Central memory CD8-positive, alpha-beta T cell (primary cell): ENCODE measurements at regions not wholly inside any gene's neighbourhood (a gene's known extent, or its start where the extent isn't known, plus 50 kb on each side); places are given as distances from the start of the nearest gene placed in this dataset.
"Not testable (repeated sequence)": the region's sequence is repeated elsewhere in the genome, so short reads cannot be mapped to it uniquely, and the experiment has no call there.

Source experiments
- ATAC-seq: fragments of 150-1000 bp; cut with Tn5 transposase; replicated peaks from 2 replicates; pipeline ENCODE4 v1.10.0; 2022; ENCODE audit warnings: mild to moderate bottlenecking, moderate FRiP score, moderate number of reproducible peaks; ENCODE audit not compliant: poor library complexity, severe bottlenecking; ENCODE audit errors: extremely low read depth
- DNase-seq, 2 donors: peaks; one replicate each; pipeline ENCODE4 v3.0.0; 2021; ENCODE audit warnings: low spot score in 2 of 2
- H3K27ac Mint-ChIP-seq: one replicate; pipeline ENCODE4 v1.8.0; 2022; ENCODE audit warnings: low read depth, mild to moderate bottlenecking, moderate library complexity, mixed read lengths
- H3K27me3 Mint-ChIP-seq: one replicate; pipeline ENCODE4 v1.8.0; 2022; ENCODE audit warnings: mixed read lengths
- H3K36me3 Mint-ChIP-seq: one replicate; pipeline ENCODE4 v1.8.0; 2022; ENCODE audit warnings: mild to moderate bottlenecking, moderate library complexity, mixed read lengths; ENCODE audit not compliant: insufficient read depth
- H3K4me1 Mint-ChIP-seq: one replicate; pipeline ENCODE4 v1.8.0; 2022; ENCODE audit warnings: mixed read lengths
- H3K4me3 Mint-ChIP-seq: one replicate; pipeline ENCODE4 v1.8.0; 2022; ENCODE audit warnings: mild to moderate bottlenecking, moderate library complexity, mixed read lengths
- H3K9me3 Mint-ChIP-seq: one replicate; pipeline ENCODE4 v1.8.0; 2022; ENCODE audit warnings: mixed read lengths

DNA sequence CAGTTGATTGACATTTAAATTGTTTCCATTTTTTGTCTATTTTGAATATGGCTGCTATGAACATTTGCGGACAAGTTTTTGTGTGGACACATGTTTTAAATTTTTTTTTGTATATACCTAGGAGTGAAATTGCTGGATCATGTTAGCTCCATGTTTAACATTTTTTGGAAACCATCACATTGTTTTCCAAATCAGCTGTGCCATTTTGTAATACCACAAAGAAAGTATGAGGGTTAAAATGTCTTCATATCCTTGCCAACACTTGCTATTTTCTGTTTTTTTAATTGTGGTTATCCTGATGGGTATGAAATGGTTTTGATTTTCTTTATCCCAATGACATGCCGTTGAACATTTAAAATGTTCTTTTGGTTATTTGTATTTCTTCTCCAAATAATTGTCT, 52.1 kb downstream of the CARTPT start:
- H3K27ac Mint-ChIP-seq: no peak overlapping the region
- ATAC-seq (no peak), DNase-seq (no peak)
- H3K4me1 Mint-ChIP-seq: no peaks in the 10 kb centered on the region
- H3K36me3 Mint-ChIP-seq: no peaks in the 10 kb centered on the region
- H3K4me3 Mint-ChIP-seq: no peak overlapping the region
- H3K27me3 Mint-ChIP-seq: peaks cover 17% of the 10 kb centered on the region
- no peaks in the 10 kb centered on the region for H3K9me3 Mint-ChIP-seq

DNA sequence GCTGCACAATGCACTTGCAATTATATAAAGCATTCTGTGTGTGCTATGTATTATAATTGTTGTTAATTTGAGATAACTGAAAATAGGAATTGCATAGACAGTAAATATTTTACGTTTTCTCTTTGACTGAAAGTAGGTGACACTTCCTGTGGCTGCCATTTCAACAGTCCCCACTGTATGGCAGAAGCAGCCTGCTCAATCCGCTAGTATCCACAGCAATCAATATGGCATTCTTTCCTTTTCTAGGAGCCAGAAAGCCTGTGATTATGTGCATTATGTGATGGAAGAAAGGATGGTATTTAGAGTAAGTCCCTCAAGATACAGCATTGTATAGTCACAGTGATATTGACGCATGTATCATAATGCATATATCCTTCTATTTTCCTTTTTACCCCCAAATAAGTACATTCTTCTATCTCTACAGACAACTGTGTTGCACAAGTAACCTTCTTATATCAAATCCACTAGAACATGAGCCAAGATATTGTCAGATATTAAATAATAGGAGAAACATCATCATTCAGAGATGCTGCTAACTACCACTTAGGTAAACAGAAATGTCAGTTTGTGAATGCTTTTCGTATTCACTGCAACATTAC, 59.7 kb downstream of the CARTPT start:
- H3K36me3 Mint-ChIP-seq: no peaks in the 10 kb centered on the region

DNA sequence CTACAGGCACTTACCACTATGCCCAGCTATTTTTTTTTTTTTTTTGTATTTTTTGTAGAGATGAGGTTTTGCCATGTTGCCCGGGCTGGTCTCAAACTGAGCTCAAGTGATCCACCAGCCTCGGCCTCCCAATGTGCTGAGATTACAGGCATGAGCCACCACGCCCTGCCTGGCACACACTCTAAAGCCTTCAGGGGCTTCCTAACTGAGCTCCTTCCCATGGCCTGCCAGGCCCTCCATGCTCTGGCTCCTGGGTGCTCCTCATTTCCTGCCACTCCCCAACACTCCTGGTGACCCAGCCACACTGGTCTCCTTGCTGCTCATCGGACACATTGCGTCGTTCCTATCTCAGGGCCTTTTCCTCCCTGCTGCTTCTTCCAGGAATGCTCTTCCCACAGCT, 61.5 kb downstream of the CARTPT start:
- no peak overlapping the region for H3K27ac Mint-ChIP-seq
- H3K4me3 Mint-ChIP-seq: no peak overlapping the region

More for the DNA sequence above, 59.7 kb downstream of the CARTPT start:
- no peak overlapping the region for H3K4me3 Mint-ChIP-seq
- H3K4me1 Mint-ChIP-seq: no peaks in the 10 kb centered on the region
- H3K27ac Mint-ChIP-seq: no peak overlapping the region
- no peak for DNase-seq
- H3K27me3 Mint-ChIP-seq: peaks cover 8% of the 10 kb centered on the region
- no peaks in the 10 kb centered on the region for H3K9me3 Mint-ChIP-seq
- ATAC-seq: no peak

DNA sequence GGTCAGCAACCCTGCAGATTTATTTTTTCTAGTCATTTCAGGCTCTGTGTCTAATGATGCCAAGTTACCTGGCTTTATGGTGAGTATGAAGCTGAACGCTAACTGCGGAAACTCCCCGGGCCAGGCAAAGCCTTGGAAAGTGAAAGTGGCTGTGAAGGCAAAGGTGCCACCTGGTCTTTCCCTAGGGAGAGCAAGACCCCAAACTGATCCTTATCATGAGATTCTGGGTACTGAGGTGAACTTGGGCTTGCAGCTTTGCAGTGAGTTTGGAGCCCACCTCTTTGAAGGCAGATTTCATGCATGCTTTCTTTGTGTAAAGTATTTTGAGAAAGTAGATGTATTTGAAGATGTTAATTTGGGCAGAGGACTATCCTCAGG, 63.3 kb downstream of the CARTPT start:
- Mint-ChIP-seq H3K27ac (no peak overlapping the region), H3K9me3 (no peaks in the 10 kb centered on the region), H3K4me3 (no peak overlapping the region), H3K36me3 (no peaks in the 10 kb centered on the region), H3K4me1 (no peaks in the 10 kb centered on the region), H3K27me3 (peaks cover 27% of the 10 kb centered on the region)
- ATAC-seq (no peak), DNase-seq (no peak)

More for the DNA sequence above, 61.5 kb downstream of the CARTPT start:
- ATAC-seq (no peak), DNase-seq (no peak)
- no peaks in the 10 kb centered on the region for H3K36me3 Mint-ChIP-seq
- H3K9me3 Mint-ChIP-seq: no peaks in the 10 kb centered on the region
- no peaks in the 10 kb centered on the region for H3K4me1 Mint-ChIP-seq
- peaks cover 10% of the 10 kb centered on the region for H3K27me3 Mint-ChIP-seq

DNA sequence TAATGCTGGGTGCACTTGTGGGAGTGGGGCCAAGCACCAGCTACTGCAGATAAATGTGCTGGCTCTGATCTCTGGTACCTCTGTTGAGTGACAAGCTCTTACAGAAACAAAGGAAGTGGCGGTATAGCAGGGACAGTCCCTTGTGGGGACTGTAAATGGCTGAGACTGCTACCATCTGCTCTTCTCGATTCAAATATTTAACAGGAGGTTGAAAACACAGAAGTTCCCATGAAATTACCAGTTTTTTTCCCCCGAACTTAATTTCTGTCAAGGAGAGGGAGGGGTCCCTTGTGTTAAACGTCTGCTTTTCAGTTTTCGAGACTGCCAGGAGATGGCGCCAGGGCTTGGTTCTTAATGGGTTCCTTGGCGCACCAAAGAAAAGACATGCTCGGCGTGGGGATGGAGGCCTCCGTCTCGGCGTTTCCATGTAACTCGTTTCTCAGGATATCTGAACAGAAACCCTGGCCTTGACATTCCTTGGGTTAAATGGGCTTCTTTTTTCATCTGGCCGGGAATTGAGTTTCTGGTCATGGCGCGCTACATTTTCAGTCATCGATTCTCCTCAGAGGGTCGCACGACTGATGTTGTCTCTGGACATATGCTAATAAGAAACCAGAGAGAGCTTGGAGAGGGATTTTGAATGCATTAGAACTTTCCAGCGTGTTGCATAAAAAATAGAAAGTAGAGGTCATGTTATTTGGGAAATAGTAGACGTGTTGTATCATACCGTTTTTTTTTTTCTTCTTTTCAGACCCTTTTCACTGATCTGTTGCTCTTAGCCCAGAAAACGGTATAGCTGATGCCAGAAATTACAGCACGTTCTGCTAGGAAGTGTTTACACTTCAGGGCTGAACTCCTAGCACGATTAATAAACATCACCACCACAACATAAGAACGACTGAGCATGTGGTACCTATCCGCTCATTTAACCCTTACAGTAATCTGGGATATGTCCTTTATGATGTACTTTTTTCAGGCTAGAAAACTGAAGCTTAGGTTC, 64.0 kb downstream of the CARTPT start:
- no peak overlapping the region for H3K4me3 Mint-ChIP-seq

DNA sequence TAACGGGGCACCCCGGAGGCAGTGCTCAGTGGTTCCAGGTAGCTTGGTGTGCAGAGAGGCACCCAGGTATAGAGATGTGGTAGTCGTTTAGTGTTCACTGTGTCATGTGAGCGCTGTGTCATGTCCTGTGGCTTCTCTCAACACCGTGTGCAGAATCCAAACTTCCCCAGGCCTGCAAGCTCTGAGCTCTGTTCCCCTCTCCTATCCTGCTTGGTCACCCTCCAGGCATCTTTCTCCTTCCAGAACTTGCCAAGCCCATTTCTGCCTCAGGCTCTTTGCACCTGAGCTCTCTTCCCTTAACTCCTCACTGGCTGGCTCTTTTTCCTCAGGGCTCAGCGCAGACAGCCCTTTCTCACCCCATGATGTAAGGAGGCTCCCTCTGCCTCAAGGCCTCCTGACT, 64.8 kb downstream of the CARTPT start:
- Mint-ChIP-seq H3K27ac (no peak overlapping the region), H3K9me3 (no peaks in the 10 kb centered on the region), H3K27me3 (peaks cover 42% of the 10 kb centered on the region), H3K4me1 (no peaks in the 10 kb centered on the region), H3K36me3 (no peaks in the 10 kb centered on the region), H3K4me3 (no peak overlapping the region)
- ATAC-seq: no peak
- DNase-seq: no peak

More for the DNA sequence above, 64.0 kb downstream of the CARTPT start:
- Mint-ChIP-seq H3K27ac (no peak overlapping the region), H3K4me1 (no peaks in the 10 kb centered on the region), H3K36me3 (no peaks in the 10 kb centered on the region), H3K27me3 (peaks cover 34% of the 10 kb centered on the region), H3K9me3 (no peaks in the 10 kb centered on the region)
- peak; percentile 46 for ATAC-seq
- no peak for DNase-seq

DNA sequence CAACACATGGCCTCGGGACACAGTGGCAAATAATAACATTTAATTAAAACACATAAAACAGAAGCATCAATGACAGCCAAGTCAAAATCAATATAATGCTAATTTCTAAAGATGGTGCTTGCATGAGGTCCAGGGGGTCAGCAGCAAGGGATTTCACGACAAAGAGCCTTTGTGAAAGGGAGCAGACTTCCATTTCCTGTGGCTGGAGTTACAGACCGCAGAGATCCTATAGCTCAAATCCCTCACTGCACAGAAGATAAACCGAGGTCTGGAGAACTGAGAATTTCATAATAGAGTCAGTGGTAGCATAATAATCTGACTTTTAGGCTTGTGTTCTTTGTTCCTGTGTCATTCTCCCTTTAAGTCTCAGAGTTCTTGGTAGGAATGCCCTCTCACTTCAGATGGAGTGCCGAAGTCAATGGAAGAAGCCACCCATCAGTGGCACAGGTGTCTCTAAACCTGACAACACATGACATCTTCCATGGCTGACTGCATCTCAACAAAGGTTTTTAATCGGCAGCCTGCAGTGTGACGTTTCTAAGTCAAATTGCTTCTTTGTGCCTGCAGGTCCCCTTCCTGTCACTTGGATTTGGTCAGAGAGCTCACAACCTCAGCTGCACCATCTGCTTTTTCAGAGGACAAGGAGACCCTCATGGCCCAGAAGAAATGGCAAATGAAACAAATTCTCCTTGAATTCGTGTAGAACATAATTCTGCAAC, 67.4 kb downstream of the CARTPT start:
- H3K27me3 Mint-ChIP-seq: peaks cover 57% of the 10 kb centered on the region
- no peak overlapping the region for H3K27ac Mint-ChIP-seq
- H3K4me3 Mint-ChIP-seq: no peak overlapping the region
- DNase-seq (no peak), ATAC-seq (no peak)
- no peaks in the 10 kb centered on the region for H3K36me3 Mint-ChIP-seq
- no peaks in the 10 kb centered on the region for H3K4me1 Mint-ChIP-seq
- H3K9me3 Mint-ChIP-seq: peaks cover 6% of the 10 kb centered on the region

DNA sequence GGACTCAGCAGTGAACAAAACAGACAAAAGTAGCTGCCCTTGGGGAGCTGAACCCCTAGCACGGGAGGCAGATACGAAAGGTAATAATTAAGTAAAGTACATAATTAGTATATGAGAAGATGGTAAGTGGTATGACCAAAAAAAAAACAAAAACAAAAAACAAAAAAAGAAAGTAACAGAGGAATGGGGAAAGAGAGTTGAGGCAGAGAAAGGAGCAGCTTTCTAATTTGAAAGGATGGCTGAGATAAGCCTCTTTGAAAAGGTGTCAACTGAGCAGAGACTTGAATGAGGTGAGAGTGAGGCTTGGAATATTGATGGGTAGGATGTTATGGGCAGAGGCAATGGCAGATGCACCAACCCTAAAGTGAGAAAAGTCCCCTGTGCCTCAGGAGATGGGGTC, 69.7 kb downstream of the CARTPT start:
- H3K4me3 Mint-ChIP-seq: no peak overlapping the region
- H3K27me3 Mint-ChIP-seq: peaks cover 57% of the 10 kb centered on the region
- H3K9me3 Mint-ChIP-seq: peaks cover 13% of the 10 kb centered on the region
- no peak overlapping the region for H3K27ac Mint-ChIP-seq
- DNase-seq (no peak), ATAC-seq (no peak)
- H3K36me3 Mint-ChIP-seq: no peaks in the 10 kb centered on the region
- no peaks in the 10 kb centered on the region for H3K4me1 Mint-ChIP-seq

DNA sequence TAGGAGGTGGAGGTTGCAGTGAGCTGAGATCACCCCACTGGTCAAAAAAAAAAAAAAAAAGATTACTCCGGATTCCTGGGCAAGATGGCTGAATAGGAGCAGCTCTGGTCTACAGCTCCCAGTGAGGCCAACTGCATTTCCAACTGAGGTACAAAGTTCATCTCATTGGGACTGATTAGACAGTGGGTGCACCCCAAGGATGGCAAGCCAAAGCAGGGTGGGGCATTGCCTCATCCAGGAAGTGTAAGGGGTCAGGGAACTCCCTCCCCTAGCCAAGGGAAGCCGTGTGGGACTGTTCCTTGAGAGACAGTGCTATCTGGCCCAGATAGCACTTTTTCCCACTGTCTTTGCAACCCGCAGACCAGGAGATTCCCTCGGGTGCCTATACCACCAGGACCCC, 70.7 kb downstream of the CARTPT start:
- no peak for ATAC-seq
- peaks cover 13% of the 10 kb centered on the region for H3K9me3 Mint-ChIP-seq
- no peak overlapping the region for H3K27ac Mint-ChIP-seq
- no peak overlapping the region for H3K4me3 Mint-ChIP-seq
- no peaks in the 10 kb centered on the region for H3K4me1 Mint-ChIP-seq
- no peak for DNase-seq
- H3K36me3 Mint-ChIP-seq: no peaks in the 10 kb centered on the region
- H3K27me3 Mint-ChIP-seq: peaks cover 49% of the 10 kb centered on the region

DNA sequence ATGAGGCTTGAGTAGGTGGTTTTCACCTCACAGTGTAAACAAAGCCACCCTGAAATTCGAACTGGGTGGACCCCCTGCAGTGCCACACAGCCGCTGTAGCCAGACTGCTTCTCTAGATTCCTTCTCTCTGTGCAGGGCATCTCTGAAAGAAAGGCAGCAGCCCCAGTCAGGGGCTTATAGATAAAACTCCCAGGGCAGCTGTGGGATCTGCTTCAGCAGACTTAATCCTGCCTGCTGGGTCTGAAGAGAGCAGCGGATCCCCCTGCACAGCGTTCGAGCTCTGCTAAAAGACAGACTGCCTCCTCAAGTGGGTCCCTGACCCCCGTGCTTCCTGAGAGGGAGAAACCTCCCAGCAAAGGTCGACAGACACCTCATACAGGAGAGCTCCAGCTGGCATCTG, 71.4 kb downstream of the CARTPT start:
- peaks cover 49% of the 10 kb centered on the region for H3K27me3 Mint-ChIP-seq
- H3K4me3 Mint-ChIP-seq: no peak overlapping the region
- H3K27ac Mint-ChIP-seq: no peak overlapping the region
- no peak for DNase-seq
- no peak for ATAC-seq
- H3K9me3 Mint-ChIP-seq: peaks cover 18% of the 10 kb centered on the region
- H3K36me3 Mint-ChIP-seq: no peaks in the 10 kb centered on the region
- no peaks in the 10 kb centered on the region for H3K4me1 Mint-ChIP-seq

DNA sequence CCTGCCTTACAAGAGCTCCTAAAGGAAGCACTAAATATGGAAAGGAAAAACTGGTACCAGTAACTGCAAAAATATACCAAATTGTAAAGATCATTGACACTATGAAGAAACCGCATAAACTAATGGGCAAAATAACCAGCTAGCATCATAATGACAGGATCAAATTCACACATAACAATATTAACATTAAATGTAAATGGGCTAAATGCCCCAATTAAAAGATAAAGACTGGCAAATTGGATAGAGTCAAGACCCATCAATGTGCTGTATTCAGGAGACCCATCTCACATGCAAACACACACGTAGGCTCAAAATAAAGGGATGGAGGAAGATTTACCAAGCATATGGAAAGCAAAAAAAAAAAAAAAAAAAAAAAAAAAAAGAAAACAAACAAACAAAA, 73.0 kb downstream of the CARTPT start:
- H3K9me3 Mint-ChIP-seq: peaks cover 18% of the 10 kb centered on the region
- H3K27ac Mint-ChIP-seq, ATAC-seq, H3K36me3 Mint-ChIP-seq, H3K4me1 Mint-ChIP-seq, DNase-seq, H3K4me3 Mint-ChIP-seq: not testable (repeated sequence)
- H3K27me3 Mint-ChIP-seq: peaks cover 37% of the 10 kb centered on the region

DNA sequence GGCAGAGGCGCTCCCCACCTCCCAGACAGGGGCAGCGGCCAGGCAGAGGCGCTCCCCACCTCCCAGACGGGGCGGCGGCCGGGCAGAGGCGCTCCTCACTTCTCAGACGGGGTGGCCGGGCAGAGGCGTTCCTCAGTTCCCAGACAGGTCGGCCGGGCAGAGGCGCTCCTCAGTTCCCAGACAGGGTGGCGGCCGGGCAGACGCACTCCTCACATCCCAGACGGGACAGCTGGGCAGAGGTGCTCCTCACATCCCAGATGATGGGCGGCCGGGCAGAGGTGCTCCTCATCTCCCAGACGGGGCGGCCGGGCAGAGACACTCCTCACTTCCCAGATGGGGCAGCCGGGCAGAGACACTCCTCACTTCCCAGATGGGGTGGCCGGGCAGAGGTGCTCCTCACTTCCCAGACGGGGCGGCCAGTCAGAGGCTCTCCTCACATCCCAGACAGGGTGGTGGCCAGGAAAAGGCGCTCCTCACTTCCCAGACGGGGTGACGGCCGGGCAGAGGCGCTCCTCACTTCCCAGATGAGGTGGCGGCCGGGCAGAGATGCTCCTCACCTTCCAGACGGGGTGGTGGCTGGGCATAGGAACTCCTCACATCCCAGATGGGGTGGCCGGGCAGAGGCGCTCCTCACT, 75.1 kb downstream of the CARTPT start:
- H3K4me1 Mint-ChIP-seq: no peaks in the 10 kb centered on the region
- H3K4me3 Mint-ChIP-seq: no peak overlapping the region
- H3K27me3 Mint-ChIP-seq: peaks cover 37% of the 10 kb centered on the region
- ATAC-seq (no peak), DNase-seq (no peak)
- peaks cover 18% of the 10 kb centered on the region for H3K9me3 Mint-ChIP-seq
- H3K36me3 Mint-ChIP-seq: no peaks in the 10 kb centered on the region
- H3K27ac Mint-ChIP-seq: no peak overlapping the region
